NCI-H82 (cell line): ENCODE measurements at regions not wholly inside any gene's neighbourhood (a gene's known extent, or its start where the extent isn't known, plus 50 kb on each side); places are given as distances from the start of the nearest gene placed in this dataset.
"Not testable (repeated sequence)": the region's sequence is repeated elsewhere in the genome, so short reads cannot be mapped to it uniquely, and the experiment has no call there.

Experiments used
- DNase-seq: peaks from one replicate; lab custom pipeline; 2025; lab: John Stamatoyannopoulos, UW

DNA sequence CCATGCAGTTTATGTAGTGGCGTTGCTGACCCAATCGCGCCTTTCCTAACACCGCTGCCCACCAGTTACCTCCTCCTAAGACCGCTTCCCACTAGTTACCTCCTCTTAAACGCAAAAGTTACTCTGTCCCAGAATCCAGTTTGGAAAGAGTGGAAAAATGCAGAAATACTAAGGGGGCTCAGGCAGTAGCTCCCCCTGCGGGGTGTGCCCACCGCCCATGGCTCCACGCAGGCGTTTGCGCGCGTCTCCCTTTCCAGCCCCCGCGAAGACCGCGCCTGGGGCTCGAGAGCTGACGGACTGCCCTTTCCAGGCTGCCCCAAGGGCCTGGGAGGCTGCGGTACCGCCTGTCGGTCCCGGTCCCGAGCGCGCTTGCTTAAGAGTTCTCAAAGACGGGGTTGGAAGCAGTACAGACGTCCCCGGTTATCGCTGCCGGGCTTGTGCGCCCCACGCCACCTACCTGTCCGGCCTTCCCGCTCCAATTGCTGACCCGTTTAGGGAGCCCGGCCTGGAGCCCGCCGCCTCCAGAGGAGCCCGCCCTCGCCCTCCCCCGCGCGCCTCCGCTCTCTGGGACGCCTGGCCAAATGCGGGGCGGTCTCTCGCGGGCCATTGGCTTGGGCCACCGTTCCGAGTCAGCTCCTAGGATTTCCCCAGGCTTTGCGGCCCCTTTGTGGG lies 414.1 kb upstream of the ESRRG start:
- DNase-seq, result no peak

DNA sequence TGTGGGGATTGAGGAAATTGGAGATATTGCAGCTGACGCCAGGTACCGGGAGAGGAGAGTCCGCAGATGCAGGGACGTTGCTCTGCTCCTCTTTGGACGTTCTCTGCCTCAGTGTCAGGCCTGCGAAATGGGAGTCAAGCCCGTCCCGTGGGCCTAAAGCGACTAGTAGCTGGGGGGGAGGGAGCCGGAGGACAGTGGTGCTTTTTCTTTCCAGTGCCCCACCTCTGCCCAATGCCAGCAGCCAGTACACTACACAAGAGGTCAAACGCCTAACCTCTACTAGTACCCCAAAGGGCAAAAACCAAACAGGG lies 413.6 kb upstream of the ESRRG start:
- no peak for DNase-seq

DNA sequence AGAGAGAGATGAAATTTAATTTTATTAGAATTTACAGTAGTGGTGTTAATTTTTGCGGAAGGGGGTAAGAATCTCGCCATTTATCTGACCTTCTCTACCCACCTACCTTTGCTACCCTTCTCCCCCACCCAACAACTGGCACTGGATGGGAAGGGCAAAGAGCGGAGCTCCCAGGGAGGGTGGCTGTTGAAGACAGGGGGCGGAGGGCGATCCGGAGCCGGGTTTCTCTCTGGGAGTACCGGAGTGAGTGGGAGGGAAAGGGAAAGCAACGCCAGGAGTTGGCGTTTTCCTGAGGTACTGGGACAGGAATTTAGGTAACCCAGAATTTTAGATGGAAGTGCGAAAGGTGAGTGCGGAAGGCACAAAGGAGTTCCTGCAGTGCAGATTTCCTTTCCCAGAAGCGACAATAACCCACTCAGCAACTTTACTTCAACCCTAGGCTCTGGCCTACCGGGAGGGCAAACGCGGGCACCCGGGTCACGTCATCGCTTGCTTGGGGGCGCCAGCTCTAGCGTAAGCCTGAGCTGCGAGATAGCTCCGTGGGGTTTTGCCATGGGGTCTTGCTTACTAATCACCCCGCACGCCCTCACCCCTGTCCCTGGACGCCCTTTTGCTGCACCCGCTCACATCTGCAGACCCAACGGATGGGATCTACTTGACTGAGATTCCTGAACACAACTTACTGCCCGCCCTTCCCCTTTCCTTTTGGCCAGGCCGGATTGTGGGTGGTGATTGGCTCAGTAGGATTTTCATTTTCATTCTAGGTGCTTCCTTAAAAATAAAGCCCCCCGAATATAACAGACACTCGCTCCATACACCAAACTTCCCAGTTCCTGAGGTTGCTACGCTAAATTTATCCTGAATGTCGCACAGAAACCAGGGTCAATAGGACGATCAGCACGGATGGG lies 413.0 kb upstream of the ESRRG start:
- no peak for DNase-seq

DNA sequence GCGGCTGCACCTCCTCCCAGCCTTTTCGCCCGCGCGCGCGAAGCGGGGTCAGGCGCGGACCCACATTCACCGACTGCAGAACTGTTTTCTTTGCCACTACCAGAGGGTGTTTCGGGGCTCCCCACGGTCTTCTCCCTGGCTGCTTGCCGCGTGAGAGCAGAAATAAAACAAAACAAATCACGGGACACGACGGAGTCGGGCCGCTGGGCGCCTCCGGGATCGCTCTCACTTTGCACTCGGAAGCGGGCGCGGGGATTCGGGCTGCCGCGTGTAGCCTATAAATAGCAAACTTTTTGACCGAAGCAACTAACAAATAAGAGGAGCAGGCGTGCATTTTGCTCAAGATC lies 412.3 kb upstream of the ESRRG start:
- DNase-seq, result peak; percentile 53

DNA sequence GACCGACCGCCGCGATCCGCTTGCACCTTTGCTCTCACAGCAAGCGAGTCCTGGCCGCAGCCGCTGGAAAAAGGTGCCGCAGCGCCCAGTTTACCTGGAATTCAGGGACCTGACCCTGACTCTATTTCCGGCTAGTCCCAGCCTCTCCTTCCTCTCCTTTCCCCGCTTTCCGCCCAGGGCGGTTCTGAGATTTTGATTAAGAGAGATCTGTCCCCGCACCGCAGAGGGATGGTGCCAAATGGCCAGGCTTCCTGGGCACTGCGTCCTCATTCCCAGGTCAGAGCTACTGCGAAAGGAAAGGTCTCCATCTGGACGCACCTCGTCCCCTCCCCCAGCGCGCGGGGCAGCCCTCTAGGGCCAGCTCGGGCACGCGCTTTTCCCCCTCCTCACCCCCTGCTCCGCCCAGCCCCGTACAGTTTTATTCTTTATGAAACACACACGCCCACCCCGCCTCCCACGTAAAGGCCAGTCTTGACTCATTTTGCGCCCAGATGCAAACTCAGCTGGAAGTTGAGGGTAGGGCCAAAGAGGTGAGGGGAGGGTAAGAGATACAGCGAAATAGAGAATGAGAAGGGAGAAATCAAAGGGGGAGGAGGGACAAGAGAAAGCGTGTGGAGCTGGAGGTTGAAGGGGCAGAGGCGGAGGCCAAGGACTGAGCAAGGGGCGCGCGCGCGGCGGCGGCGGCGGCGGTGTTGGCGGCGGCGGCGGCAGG lies 411.8 kb upstream of the ESRRG start:
- DNase-seq, result peak; percentile 67

DNA sequence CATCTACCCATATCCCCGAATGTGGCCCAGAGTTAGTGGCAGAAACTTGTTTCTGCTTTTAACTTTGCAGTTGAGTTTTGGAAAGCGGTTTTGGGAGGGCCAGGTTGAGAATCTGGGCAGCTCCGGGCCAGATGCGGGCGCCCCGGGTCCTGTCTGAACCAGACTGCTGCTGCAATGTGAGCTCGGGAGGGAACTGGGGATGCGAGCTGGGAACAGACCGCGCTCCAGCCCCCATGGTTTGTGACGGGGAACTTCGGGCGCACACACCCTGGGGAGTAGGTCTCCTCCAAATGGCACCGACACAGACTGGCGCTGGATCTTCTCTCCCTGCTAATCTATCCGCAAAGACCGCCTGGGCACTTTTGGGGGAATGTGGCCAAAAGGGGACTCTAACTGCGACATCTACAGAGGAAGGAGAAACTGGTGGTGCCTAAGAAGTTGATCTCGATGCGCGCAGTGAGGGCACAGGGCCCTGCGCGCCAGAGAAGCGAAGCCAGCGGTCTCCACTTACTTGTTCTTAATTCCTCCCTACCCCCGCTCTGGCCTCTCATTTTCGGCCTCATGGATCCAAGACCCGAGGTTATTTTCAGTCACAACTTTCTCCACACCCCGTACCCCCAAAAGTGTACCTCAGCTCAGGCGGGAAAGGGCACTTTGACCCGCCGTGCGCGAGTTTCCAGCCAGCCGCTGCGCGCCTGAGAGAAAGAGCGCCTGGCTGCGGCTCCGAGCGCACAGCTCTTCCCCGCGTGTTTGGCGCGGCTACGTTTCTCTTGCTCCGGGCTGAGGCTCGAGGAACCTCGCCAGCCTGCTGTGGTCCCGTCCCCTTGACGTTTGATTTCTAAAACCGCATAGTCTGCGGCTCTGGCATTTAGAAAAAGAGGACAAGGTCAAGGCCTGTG lies 411.0 kb upstream of the ESRRG start:
- peak; percentile 50 for DNase-seq

DNA sequence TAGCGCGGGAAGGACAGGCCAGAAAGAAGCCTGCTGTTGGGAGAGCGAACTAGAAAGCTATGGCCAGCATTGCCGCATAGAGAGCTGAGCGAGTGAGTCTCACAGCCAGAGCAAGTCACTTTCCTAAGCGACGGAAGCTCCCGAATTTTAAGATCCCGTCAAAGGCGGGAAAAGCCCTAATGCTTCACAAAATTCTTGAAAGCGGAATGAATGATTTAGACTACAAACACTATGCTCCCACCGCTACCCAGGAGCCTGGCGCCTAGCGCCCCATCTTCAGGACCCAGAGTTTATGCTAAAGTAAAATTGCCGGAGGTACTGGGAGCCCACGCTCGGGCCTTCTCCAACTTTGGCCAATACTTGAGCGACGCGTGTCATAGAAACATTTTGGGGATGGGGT lies 409.9 kb upstream of the ESRRG start:
- no peak for DNase-seq

DNA sequence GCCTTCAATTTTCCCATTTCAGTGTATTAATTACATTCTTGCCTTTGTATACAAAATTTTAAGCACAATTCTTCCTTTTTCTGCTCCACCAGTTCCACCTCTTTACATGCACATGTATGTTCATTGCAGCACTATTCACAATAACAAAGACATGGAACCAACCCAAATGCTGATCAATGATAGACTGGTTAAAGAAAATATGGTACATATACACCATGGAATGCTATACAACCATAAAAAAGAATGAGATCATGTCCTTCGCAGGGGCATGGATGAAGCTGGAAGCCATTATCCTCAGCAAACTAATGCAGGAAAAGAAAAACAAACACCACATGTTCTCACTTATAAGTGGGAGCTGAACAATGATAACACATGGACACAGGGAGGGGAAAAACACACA lies 400.1 kb upstream of the ESRRG start:
- DNase-seq, result not testable (repeated sequence)

DNA sequence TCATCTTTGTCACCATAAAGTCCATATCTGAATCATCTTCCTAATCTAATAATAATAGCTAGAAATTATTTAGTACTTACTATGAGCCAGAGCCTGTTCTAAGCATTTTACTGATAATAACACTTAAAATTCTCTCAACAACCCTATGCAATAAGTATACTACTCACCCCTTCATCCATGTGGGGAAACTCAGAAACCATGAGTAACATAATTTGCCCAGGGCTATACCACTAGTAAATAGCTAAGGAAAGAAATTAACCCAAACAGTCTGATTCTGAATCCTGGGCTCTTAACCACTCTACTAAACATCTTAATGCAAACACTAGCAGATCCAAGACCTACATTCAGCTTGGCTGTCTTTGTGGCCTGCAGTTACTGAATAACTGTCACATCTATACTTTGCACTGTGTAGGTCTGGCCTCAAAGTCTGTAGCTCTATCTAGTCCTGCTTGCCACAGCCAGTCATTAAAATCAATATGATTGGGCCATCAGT lies 394.8 kb upstream of the ESRRG start:
- no peak for DNase-seq

DNA sequence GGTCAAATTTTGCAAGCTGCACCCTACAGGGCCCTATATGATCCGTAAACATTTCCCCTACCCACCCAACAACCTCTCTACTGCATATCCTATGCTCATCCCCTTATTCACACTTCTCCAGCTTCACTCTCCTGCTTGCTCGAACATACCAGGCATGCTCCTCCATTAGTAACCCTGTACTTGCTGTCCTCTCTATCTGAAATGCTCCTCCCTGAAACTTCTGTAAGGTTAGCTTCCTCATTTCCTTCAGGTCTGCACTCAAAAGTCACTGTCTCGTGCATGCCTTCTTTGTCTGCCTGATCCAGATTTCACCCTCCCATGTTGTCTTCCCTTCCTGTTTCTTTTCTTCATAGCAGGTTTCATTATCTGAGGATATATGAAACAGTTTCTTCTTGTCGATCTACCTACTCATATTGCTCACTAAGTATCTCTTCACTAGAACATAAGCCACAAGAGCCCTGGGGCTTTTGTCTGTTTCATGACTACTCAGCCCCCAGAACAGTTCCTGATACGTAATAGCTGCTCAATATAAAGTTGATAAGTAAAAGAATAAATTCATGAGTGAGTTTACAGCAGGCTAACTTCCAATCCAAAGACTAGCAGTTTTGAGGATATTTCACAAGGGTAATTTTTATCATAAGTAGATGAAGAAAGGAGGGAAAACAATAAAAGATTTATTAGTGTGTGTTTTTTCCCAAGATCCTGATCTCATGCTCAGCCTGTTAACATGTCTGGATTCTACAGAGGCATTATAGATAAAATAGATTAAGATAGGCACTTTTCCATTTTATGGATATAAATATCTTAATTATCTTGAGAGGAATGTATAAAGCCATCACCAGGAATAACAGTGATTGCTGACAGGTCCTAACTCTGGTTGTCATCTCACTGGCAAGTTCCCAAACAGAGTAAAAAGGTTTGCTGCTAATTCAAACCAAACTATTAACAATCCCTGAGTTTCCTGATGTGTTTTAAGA lies 392.5 kb upstream of the ESRRG start:
- DNase-seq, result no peak

DNA sequence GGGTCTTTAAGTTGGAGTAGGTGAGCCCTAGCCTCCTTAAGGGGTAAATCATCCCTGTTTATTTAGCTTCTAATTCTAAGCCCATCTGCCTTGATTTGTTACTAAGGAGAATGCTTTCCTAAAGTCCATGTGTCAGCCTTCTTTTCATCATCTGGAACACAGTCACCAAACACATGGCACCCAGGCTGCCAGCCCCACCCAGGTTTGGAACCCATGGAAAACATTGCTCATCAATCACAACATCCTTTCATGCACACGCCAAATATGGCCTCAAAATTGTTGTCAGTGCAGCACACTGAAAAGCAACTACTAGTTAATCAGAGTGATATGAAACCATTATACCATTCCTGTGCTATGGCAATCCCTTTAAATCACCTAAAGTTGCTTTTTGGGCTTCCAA lies 386.7 kb upstream of the ESRRG start:
- no peak for DNase-seq

DNA sequence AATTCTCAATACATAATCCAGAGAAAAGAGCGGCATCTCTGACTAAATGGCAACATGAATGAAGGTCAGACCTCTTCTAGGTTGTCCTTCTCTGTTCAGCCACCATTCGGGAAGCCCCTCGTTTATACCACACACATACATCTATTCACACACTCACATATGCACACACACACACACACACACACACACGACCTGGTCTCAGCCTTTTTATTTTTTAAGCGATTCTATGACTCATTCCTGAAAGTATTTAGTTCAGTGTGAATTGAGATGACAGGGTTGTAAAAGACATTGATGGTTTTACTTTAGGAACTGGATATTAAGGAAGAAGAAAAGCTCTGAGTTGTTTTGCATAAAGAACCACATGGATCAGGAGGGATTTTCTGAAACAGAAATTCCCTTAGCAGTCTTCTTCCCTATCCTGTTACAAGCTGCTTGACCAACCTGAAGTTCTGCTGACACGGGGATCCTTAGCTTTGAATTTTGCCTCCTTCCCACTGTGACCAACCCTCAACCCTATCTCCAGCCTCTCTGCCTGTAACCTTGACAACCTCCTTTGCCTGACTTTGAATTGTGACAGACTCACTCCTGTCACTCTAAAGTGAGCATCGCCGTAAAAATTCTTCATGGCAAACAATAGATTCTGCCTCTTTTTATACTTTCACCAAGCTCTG lies 383.1 kb upstream of the ESRRG start:
- no peak for DNase-seq

DNA sequence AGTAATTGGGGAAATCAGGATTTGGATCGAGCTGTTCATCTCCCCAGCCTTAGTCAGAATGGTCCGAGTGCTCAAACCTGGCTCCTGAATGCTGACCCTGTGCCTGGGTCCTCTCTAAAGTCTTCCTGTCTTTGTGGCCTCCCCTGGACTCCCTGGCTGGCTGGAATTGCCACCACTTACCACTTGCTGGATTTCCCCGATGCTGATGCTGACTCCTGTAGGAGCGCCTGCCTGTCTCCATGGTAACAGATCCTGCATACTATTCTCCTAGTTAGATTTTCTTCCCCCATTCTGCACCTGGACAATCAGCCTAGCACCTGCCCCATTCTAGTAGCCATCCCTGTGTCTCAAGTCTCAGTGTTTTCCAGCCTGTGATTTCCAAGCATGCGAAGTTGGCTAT lies 382.2 kb upstream of the ESRRG start:
- DNase-seq, result no peak

DNA sequence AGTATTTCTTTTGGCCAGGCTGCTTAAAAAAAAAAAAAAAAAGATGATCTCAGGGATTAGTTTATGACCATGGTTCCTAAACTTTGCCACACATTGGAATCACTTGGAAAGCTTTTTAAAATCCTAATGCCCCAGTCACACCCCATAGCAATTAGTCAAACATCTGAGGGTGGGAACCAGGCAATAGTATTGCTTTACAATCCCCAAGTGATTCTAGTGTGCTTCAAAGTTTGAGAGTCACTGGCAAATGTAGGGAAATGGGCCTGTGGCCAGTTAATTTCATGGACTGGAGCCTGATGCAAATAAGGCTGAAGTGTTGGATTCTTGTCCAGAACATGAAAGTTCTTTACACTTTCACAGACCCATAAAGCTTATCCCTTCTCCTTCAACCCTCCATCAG lies 374.6 kb upstream of the ESRRG start:
- no peak for DNase-seq

DNA sequence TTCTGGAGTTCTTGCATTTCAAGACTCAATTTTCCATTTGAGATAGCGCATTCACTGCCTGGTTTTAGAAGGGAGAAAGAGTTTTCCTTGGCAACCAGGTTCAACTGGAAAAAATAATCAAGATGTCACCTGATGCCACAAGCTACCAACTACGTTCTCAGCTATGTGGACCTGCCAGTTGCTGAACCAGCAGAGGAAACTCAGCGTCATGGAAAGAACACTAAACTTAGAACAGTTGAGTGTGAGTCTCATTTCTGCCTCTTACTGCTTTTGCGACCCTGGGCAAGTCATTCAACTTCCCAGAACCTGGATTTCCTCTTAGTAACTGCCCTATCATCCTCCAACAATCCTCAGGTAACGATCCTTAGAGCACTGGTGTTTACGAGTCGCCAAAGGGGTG lies 373.0 kb upstream of the ESRRG start:
- DNase-seq, result no peak

DNA sequence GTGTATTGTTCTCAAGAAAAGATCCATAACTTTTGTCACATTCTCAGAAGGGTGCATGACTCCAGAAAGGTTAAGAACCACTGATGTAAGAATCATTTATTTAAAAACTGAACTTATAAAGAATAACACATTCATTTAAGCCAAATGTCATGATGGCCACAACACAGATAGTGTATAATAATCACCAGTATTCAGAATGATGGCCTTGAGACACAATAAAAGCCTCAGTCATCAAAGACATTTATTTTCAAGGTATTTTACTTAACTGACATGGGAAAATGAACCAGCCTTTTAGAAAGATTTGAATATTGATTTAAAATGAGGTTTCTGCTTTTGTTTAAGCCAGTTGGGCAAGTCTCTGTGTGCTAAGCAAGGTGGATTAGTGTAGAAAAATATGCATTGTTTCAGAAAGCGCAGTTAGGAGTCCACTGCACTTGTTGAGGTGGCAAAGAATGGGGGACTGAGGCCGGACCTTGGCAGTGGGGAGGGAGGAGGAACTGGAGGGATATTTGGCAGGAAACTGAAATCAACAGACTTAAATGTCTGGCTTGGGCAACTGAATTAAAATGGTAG lies 371.9 kb upstream of the ESRRG start:
- DNase-seq, result no peak

DNA sequence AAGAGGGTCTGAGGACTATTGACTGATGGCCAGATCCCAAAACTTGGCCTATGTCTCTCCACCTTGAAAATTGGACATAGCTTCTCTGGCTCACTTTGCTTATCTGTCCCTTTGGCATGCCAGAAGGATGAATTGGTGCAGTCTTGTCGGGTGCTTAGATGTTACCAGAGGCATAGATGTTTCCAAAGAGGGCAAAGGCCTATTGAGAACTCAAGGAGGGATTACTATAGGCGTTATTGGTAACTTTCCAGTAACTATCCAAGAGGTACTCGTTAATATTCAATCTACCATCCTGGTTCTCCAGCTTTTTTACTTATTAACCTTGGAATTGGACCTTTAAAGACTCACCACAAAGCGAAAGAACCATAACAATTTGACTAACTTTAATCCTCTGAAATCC lies 368.3 kb upstream of the ESRRG start:
- no peak for DNase-seq

DNA sequence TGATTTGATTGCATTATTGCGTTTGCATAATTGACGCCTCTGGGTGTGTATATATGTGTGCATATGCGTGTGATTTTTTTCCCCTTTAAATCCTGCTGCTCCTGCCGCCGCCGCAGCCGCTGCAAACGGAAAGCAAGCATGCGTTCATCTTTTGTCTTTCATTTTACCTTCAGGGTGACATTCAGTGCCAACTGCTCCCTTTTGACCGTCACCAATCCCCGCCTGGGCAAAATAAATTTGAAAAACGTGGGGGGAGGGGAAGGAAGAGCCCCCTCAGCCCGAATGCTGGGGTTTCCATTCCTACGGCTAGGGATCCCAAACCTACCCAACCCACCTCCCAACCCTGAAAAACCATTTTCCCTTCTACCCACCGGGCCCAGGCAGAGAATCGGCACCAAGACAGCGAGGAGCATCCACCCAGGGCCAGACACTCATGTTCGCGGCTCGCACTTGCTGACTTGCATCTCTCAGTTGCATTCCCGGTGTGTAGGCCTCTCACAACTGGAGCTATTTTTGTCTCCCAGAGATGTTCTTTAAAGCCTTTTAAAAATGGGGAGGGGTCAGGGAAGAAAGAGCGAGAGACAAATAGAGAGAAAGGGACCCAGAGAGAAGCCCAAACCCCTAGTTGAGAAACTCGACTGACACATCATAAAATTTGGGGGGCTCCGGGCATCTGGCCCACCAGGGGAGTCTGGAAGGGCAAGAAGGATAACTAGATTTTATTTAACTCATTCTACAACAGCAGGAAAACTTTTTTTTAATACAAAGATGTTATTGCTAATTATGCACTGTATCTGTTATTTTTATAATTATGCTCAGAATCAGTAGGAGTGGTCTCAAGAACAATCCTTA lies 367.1 kb upstream of the ESRRG start:
- no peak for DNase-seq
